CD4-positive, CD25-positive, alpha-beta regulatory T cell (primary cell): ENCODE measurements at regions not wholly inside any gene's neighbourhood (a gene's known extent, or its start where the extent isn't known, plus 50 kb on each side); places are given as distances from the start of the nearest gene placed in this dataset.

Experiments used
- ATAC-seq, 2 donors: fragments of 150-1000 bp; cut with Tn5 transposase; one replicate each; pipeline ENCODE4 v1.10.0; 2021; ENCODE audit warnings: low read depth in 2 of 2, moderate number of reproducible peaks in 2 of 2, moderate library complexity in 1 of 2
- DNase-seq, 3 donors: peaks; one replicate each; pipeline versions ENCODE4 v3.0.0 to v3.0.0-alpha.2; 2012 to 2022; ENCODE audit warnings: mixed read lengths in 1 of 3
- H3K27ac ChIP-seq: one replicate; pipeline ENCODE4 v1.7.0; 2013; ENCODE audit warnings: mild to moderate bottlenecking, low read length; ENCODE audit not compliant: insufficient read depth, poor library complexity, severe bottlenecking
- H3K27me3 ChIP-seq: one replicate; pipeline ENCODE4 v1.7.0; 2013; ENCODE audit warnings: low read length; ENCODE audit not compliant: control insufficient read depth, insufficient read depth
- H3K36me3 ChIP-seq: one replicate; pipeline ENCODE4 v1.7.0; 2013; ENCODE audit warnings: mild to moderate bottlenecking, low read length, moderate library complexity; ENCODE audit not compliant: control insufficient read depth, insufficient read depth
- H3K4me1 ChIP-seq: 2 replicates; pipeline ENCODE4 v1.7.0; 2013; ENCODE audit warnings: mild to moderate bottlenecking, low read length; ENCODE audit not compliant: insufficient read depth, control insufficient read depth, poor library complexity, severe bottlenecking
- H3K4me3 ChIP-seq: one replicate; pipeline ENCODE4 v1.7.0; 2013; ENCODE audit warnings: low read depth, mild to moderate bottlenecking, low read length, moderate library complexity
- H3K9me3 ChIP-seq, 2 experiments: 1 replicate in 1 of 2; 2 replicates in 1 of 2; pipeline ENCODE4 v1.7.0; 2013; ENCODE audit warnings: low read length in 2 of 2, mild to moderate bottlenecking in 1 of 2, moderate library complexity in 1 of 2; ENCODE audit not compliant: control insufficient read depth in 2 of 2
- H3K27ac Mint-ChIP-seq, 3 donors: one replicate each; pipeline ENCODE4 v1.8.0; 2020 to 2022; ENCODE audit warnings: mild to moderate bottlenecking in 3 of 3, mixed read lengths in 3 of 3, moderate library complexity in 2 of 3
- H3K27me3 Mint-ChIP-seq: one replicate; pipeline ENCODE4 v1.8.0; 2022; ENCODE audit warnings: mild to moderate bottlenecking, mixed read lengths
- H3K36me3 Mint-ChIP-seq: one replicate; pipeline ENCODE4 v1.8.0; 2020; ENCODE audit warnings: mixed read lengths
- H3K4me1 Mint-ChIP-seq, 4 donors: one replicate each; pipeline ENCODE4 v1.8.0; 2020 to 2022; ENCODE audit warnings: mixed read lengths in 4 of 4, mild to moderate bottlenecking in 1 of 4
- H3K4me3 Mint-ChIP-seq, 4 donors: one replicate each; pipeline ENCODE4 v1.8.0; 2020 to 2022; ENCODE audit warnings: mild to moderate bottlenecking in 4 of 4, mixed read lengths in 4 of 4, moderate library complexity in 3 of 4
- H3K9me3 Mint-ChIP-seq, 7 donors: one replicate each; pipeline ENCODE4 v1.8.0; 2020 to 2022; ENCODE audit warnings: mixed read lengths in 7 of 7, mild to moderate bottlenecking in 3 of 7, moderate library complexity in 2 of 7

GRCh38 chr2:139369423-139370409, 589.5 kb upstream of the NXPH2 start:
- H3K36me3 ChIP-seq: no peaks in the 10 kb centered on the region

GRCh38 chr2:139367416-139367815, 587.2 kb upstream of the NXPH2 start:
- H3K27me3 ChIP-seq: no peaks in the 10 kb centered on the region
- Mint-ChIP-seq H3K9me3 (peaks cover 0 to 26% (median 10%) of the 10 kb centered on the region in 7 donors), H3K4me1 (no peaks in the 10 kb centered on the region), H3K27ac (no peak overlapping the region), H3K4me3 (no peak overlapping the region), H3K27me3 (no peaks in the 10 kb centered on the region), H3K36me3 (no peaks in the 10 kb centered on the region)
- no peak overlapping the region for H3K4me3 ChIP-seq
- peaks cover 0 to 1% of the 10 kb centered on the region in 2 experiments for H3K9me3 ChIP-seq
- ATAC-seq (no peak), DNase-seq (no peak)
- H3K36me3 ChIP-seq: no peaks in the 10 kb centered on the region
- no peak overlapping the region for H3K27ac ChIP-seq
- no peaks in the 10 kb centered on the region for H3K4me1 ChIP-seq

More at GRCh38 chr2:139369423-139370409, 589.5 kb upstream of the NXPH2 start:
- DNase-seq (no peak), ATAC-seq (no peak)
- peaks cover 0 to 1% of the 10 kb centered on the region in 2 experiments for H3K9me3 ChIP-seq
- no peaks in the 10 kb centered on the region for H3K4me1 ChIP-seq
- H3K27me3 Mint-ChIP-seq: no peaks in the 10 kb centered on the region
- peaks cover 0 to 20% (median 8%) of the 10 kb centered on the region in 7 donors for H3K9me3 Mint-ChIP-seq
- H3K27ac ChIP-seq: no peak overlapping the region
- no peaks in the 10 kb centered on the region for H3K36me3 Mint-ChIP-seq
- no peaks in the 10 kb centered on the region for H3K27me3 ChIP-seq
- no peak overlapping the region for H3K4me3 ChIP-seq
- H3K4me1 Mint-ChIP-seq: no peaks in the 10 kb centered on the region
- H3K27ac Mint-ChIP-seq: no peak overlapping the region
- H3K4me3 Mint-ChIP-seq: no peak overlapping the region

GRCh38 chr2:139366681-139367080, 586.5 kb upstream of the NXPH2 start:
- Mint-ChIP-seq H3K9me3 (peaks cover 0 to 26% (median 9%) of the 10 kb centered on the region in 7 donors), H3K36me3 (no peaks in the 10 kb centered on the region), H3K4me1 (no peaks in the 10 kb centered on the region), H3K27me3 (no peaks in the 10 kb centered on the region), H3K4me3 (no peak overlapping the region), H3K27ac (no peak overlapping the region)
- Histone ChIP-seq H3K27me3 (no peaks in the 10 kb centered on the region), H3K36me3 (no peaks in the 10 kb centered on the region), H3K4me3 (no peak overlapping the region), H3K27ac (no peak overlapping the region), H3K9me3 (no peaks in the 10 kb centered on the region), H3K4me1 (no peaks in the 10 kb centered on the region)
- ATAC-seq (no peak), DNase-seq (no peak)

GRCh38 chr2:139365189-139365588, 585.0 kb upstream of the NXPH2 start:
- H3K4me1 Mint-ChIP-seq: no peaks in the 10 kb centered on the region
- ATAC-seq (no peak), DNase-seq (no peak)
- no peak overlapping the region for H3K4me3 Mint-ChIP-seq
- Histone ChIP-seq H3K4me3 (no peak overlapping the region), H3K9me3 (no peaks in the 10 kb centered on the region), H3K36me3 (no peaks in the 10 kb centered on the region), H3K27ac (no peak overlapping the region), H3K27me3 (no peaks in the 10 kb centered on the region), H3K4me1 (no peaks in the 10 kb centered on the region)
- H3K36me3 Mint-ChIP-seq: no peaks in the 10 kb centered on the region
- no peaks in the 10 kb centered on the region for H3K27me3 Mint-ChIP-seq
- H3K27ac Mint-ChIP-seq: no peak overlapping the region
- H3K9me3 Mint-ChIP-seq: peaks cover 1 to 21% (median 9%) of the 10 kb centered on the region in 7 donors

- H3K4me1 Mint-ChIP-seq: no peaks in the 10 kb centered on the region
- Histone ChIP-seq H3K27ac (no peak overlapping the region), H3K4me3 (no peak overlapping the region), H3K9me3 (no peaks in the 10 kb centered on the region), H3K4me1 (no peaks in the 10 kb centered on the region), H3K36me3 (no peaks in the 10 kb centered on the region), H3K27me3 (no peaks in the 10 kb centered on the region)
- H3K36me3 Mint-ChIP-seq: no peaks in the 10 kb centered on the region
- DNase-seq (no peak), ATAC-seq (no peak)
- no peaks in the 10 kb centered on the region for H3K27me3 Mint-ChIP-seq
- no peak overlapping the region for H3K4me3 Mint-ChIP-seq
- H3K27ac Mint-ChIP-seq: no peak overlapping the region
- peaks cover 1 to 19% (median 6%) of the 10 kb centered on the region in 7 donors for H3K9me3 Mint-ChIP-seq
Measured at GRCh38 chr2:139360654-139361053, 580.5 kb upstream of the NXPH2 start.

GRCh38 chr2:139359818-139360217, 579.6 kb upstream of the NXPH2 start:
- no peak overlapping the region for H3K4me3 Mint-ChIP-seq
- Histone ChIP-seq H3K9me3 (peaks cover 0 to 4% of the 10 kb centered on the region in 2 experiments), H3K4me1 (no peaks in the 10 kb centered on the region), H3K4me3 (no peak overlapping the region), H3K27ac (no peak overlapping the region), H3K36me3 (no peaks in the 10 kb centered on the region), H3K27me3 (no peaks in the 10 kb centered on the region)
- no peak overlapping the region for H3K27ac Mint-ChIP-seq
- H3K36me3 Mint-ChIP-seq: no peaks in the 10 kb centered on the region
- H3K9me3 Mint-ChIP-seq: peaks cover 1 to 20% (median 7%) of the 10 kb centered on the region in 7 donors
- ATAC-seq: no peak
- H3K4me1 Mint-ChIP-seq: no peaks in the 10 kb centered on the region
- H3K27me3 Mint-ChIP-seq: no peaks in the 10 kb centered on the region
- DNase-seq: no peak

GRCh38 chr2:139357972-139358371, 577.8 kb upstream of the NXPH2 start:
- Histone ChIP-seq H3K27ac (no peak overlapping the region), H3K4me1 (no peaks in the 10 kb centered on the region), H3K36me3 (no peaks in the 10 kb centered on the region), H3K27me3 (no peaks in the 10 kb centered on the region), H3K9me3 (peaks cover 0 to 4% of the 10 kb centered on the region in 2 experiments), H3K4me3 (no peak overlapping the region)
- ATAC-seq: no peak
- DNase-seq: no peak
- Mint-ChIP-seq H3K9me3 (peaks cover 2 to 15% (median 7%) of the 10 kb centered on the region in 7 donors), H3K4me3 (no peak overlapping the region), H3K36me3 (no peaks in the 10 kb centered on the region), H3K27me3 (no peaks in the 10 kb centered on the region), H3K4me1 (no peaks in the 10 kb centered on the region), H3K27ac (no peak overlapping the region)

GRCh38 chr2:139354518-139354917, 574.3 kb upstream of the NXPH2 start:
- Mint-ChIP-seq H3K4me1 (no peaks in the 10 kb centered on the region), H3K4me3 (no peak overlapping the region), H3K36me3 (no peaks in the 10 kb centered on the region), H3K27me3 (no peaks in the 10 kb centered on the region), H3K27ac (no peak overlapping the region), H3K9me3 (peaks cover 6 to 28% (median 9%) of the 10 kb centered on the region in 7 donors)
- ATAC-seq: no peak
- Histone ChIP-seq H3K4me3 (no peak overlapping the region), H3K36me3 (no peaks in the 10 kb centered on the region), H3K27ac (no peak overlapping the region), H3K9me3 (peaks cover 4 to 6% of the 10 kb centered on the region in 2 experiments), H3K27me3 (no peaks in the 10 kb centered on the region), H3K4me1 (no peaks in the 10 kb centered on the region)
- DNase-seq: no peak
